ENCODE measurements at regions not wholly inside any gene's neighbourhood (a gene's known extent, or its start where the extent isn't known, plus 50 kb on each side); places are given as distances from the start of the nearest gene placed in this dataset.
"Not testable (repeated sequence)": the region's sequence is repeated elsewhere in the genome, so short reads cannot be mapped to it uniquely, and the experiment has no call there.

DNA sequence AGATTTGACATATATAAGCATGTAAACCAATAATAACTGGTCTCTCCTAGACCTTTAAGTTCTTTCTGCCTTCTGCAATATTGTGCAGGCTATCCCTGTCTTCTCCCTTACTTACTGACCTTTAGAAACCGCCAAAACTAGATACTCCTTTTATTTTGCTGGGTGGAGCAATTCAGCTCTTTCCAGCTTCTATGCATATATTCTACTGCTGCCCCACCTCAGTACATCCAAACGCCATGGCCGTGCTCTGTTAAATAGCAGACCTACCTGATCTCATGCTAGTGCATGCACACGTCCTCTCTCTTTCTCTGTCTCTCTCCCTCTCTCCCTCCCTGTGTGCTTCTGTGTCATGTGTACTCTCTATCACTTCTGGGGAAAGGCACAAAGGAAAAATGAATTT lies 76.7 kb upstream of the CAPRIN1 start:
- TF ChIP-seq, protein P1, sequence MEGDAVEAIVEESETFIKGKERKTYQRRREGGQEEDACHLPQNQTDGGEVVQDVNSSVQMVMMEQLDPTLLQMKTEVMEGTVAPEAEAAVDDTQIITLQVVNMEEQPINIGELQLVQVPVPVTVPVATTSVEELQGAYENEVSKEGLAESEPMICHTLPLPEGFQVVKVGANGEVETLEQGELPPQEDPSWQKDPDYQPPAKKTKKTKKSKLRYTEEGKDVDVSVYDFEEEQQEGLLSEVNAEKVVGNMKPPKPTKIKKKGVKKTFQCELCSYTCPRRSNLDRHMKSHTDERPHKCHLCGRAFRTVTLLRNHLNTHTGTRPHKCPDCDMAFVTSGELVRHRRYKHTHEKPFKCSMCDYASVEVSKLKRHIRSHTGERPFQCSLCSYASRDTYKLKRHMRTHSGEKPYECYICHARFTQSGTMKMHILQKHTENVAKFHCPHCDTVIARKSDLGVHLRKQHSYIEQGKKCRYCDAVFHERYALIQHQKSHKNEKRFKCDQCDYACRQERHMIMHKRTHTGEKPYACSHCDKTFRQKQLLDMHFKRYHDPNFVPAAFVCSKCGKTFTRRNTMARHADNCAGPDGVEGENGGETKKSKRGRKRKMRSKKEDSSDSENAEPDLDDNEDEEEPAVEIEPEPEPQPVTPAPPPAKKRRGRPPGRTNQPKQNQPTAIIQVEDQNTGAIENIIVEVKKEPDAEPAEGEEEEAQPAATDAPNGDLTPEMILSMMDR (IDR thresholded peaks at IDR 0.05; ENCODE audit: control extremely low read depth, extremely low read depth) = no peak
- no peak for ATAC-seq (ENCODE audit: insufficient read depth, low FRiP score)
- no peaks in the 10 kb centered on the region for H3K27me3 ChIP-seq (ENCODE audit: control insufficient read depth in 3 of 3, insufficient read depth in 3 of 3, low read length in 2 of 3)
- no peak for DNase-seq
- no peaks in the 10 kb centered on the region for H3K36me3 ChIP-seq (ENCODE audit: control insufficient read depth in 4 of 4, insufficient read depth in 4 of 4, low read length in 4 of 4)
- no peak overlapping the region for H3K4me3 ChIP-seq
- no peak overlapping the region for H3K9ac ChIP-seq (ENCODE audit: insufficient read depth in 1 of 2, low read length in 2 of 2)
- WGBS, 2 donors = 85 to 91% methylated on average over 4 of the region's 4 CpGs
- H3K4me1 ChIP-seq (ENCODE audit: control insufficient read depth in 5 of 5, insufficient read depth in 5 of 5, low read length in 5 of 5) = peaks cover 0 to 8% (median 0%) of the 10 kb centered on the region in 5 donors
- H3K9me3 ChIP-seq (ENCODE audit: control insufficient read depth in 4 of 4, insufficient read depth in 3 of 4, low read length in 3 of 4) = no peaks in the 10 kb centered on the region
- H3K27ac ChIP-seq (ENCODE audit: low read depth in 1 of 2, low read length in 1 of 2) = no peak overlapping the region

DNA sequence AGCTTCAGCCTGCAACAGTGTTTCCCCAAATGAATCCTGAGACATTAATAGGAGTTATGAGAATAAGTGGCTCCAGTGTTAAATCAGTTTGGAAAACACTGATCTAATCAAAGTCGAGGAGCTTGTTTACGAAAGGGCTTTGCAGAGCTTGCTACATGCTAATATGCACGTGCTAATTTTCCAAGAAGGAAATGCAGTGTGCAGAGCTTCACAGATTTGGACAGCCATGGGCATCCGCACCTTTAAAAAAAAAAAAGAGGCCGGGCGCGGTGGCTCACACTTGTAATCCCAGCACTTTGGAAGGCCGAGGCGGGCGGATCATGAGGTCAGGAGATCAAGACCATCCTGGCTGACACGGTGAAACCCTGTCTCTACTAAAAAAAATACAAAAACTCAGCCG lies 79.7 kb upstream of the LMO2 start:
- H3K27ac ChIP-seq (ENCODE audit: low read depth in 1 of 2, low read length in 1 of 2); H3K4me3 ChIP-seq; H3K27me3 ChIP-seq (ENCODE audit: control insufficient read depth in 3 of 3, insufficient read depth in 3 of 3, low read length in 2 of 3); H3K36me3 ChIP-seq (ENCODE audit: control insufficient read depth in 4 of 4, insufficient read depth in 4 of 4, low read length in 4 of 4); H3K9me3 ChIP-seq (ENCODE audit: control insufficient read depth in 4 of 4, insufficient read depth in 3 of 4, low read length in 3 of 4); H3K9ac ChIP-seq (ENCODE audit: insufficient read depth in 1 of 2, low read length in 2 of 2); DNase-seq; H3K4me1 ChIP-seq (ENCODE audit: control insufficient read depth in 5 of 5, insufficient read depth in 5 of 5, low read length in 5 of 5); ATAC-seq (ENCODE audit: insufficient read depth, low FRiP score): not testable (repeated sequence)
- 74% methylated on average over 12 of the region's 12 CpGs for WGBS, 2 donors

DNA sequence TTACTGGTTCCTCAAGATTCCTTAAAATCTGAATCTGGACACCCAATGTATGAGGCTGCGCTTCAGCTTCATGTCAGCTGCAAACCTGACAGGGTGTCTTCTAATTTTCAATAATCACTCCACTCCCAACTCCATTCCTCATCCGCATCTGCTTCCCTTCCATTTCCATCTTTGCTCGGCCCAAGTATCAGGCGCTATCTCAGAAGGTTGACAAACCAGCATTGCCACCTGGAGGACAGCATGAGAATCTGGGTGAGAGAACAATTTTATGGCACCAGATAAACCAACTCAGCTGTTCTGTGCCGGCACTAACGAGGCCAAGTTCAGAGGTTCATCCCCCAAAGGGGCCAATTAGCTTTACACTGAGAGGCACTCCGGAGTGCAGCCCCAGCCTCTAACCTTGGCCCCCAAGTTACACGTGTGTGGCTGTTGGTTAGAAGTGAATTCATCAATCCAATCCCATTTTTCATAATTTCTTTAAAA lies 79.1 kb upstream of the LMO2 start:
- 18 to 20% methylated on average over 8 of the region's 8 CpGs for WGBS, 2 donors
- peak; percentile 59 to 81 (median 77) for DNase-seq
- Histone ChIP-seq H3K27me3 (ENCODE audit: control insufficient read depth in 3 of 3, insufficient read depth in 3 of 3, low read length in 2 of 3) (no peaks in the 10 kb centered on the region), H3K4me1 (ENCODE audit: control insufficient read depth in 5 of 5, insufficient read depth in 5 of 5, low read length in 5 of 5) (no peaks in the 10 kb centered on the region), H3K36me3 (ENCODE audit: control insufficient read depth in 4 of 4, insufficient read depth in 4 of 4, low read length in 4 of 4) (no peaks in the 10 kb centered on the region), H3K27ac (ENCODE audit: low read depth in 1 of 2, low read length in 1 of 2) (no peak overlapping the region), H3K4me3 (no peak overlapping the region), H3K9ac (ENCODE audit: insufficient read depth in 1 of 2, low read length in 2 of 2) (no peak overlapping the region), H3K9me3 (ENCODE audit: control insufficient read depth in 4 of 4, insufficient read depth in 3 of 4, low read length in 3 of 4) (no peaks in the 10 kb centered on the region)
- ATAC-seq (ENCODE audit: insufficient read depth, low FRiP score) = no peak
- TF ChIP-seq, protein P1 (IDR thresholded peaks at IDR 0.05; ENCODE audit: control extremely low read depth, extremely low read depth) = peak; percentile 80

DNA sequence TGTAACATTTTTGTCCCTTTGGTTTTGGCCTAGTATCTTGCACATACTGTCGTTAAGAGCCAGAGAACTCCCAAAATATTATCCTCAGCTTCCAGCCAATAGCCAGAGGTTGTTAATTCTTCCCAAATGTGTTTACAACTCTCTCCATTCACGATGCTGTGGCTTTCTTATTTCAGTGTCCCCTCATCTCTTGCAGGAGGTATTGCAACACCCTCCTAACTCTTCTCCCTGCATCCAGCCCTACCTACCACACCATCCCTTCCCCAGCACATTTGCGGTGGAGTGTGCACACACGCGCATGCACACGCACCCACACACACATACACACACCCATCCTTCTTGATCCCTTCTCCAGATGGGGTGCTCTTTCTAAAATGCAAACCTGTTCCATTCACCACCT lies 75.6 kb upstream of the LMO2 start:
- ATAC-seq (ENCODE audit: insufficient read depth, low FRiP score) (no peak), DNase-seq (no peak)
- H3K9me3 ChIP-seq (ENCODE audit: control insufficient read depth in 4 of 4, insufficient read depth in 3 of 4, low read length in 3 of 4) = no peaks in the 10 kb centered on the region
- H3K27me3 ChIP-seq (ENCODE audit: control insufficient read depth in 3 of 3, insufficient read depth in 3 of 3, low read length in 2 of 3) = no peaks in the 10 kb centered on the region
- no peaks in the 10 kb centered on the region for H3K4me1 ChIP-seq (ENCODE audit: control insufficient read depth in 5 of 5, insufficient read depth in 5 of 5, low read length in 5 of 5)
- 81 to 82% methylated on average over 6 of the region's 6 CpGs for WGBS, 2 donors
- TF ChIP-seq, protein P1 (IDR thresholded peaks at IDR 0.05; ENCODE audit: control extremely low read depth, extremely low read depth) = no peak
- H3K36me3 ChIP-seq (ENCODE audit: control insufficient read depth in 4 of 4, insufficient read depth in 4 of 4, low read length in 4 of 4) = no peaks in the 10 kb centered on the region
- no peak overlapping the region for H3K27ac ChIP-seq (ENCODE audit: low read depth in 1 of 2, low read length in 1 of 2)
- H3K9ac ChIP-seq (ENCODE audit: insufficient read depth in 1 of 2, low read length in 2 of 2) = no peak overlapping the region
- H3K4me3 ChIP-seq = no peak overlapping the region

All from lung (tissue), 11 donors.